IMR-90 (cell line): ENCODE measurements at regions not wholly inside any gene's neighbourhood (a gene's known extent, or its start where the extent isn't known, plus 50 kb on each side); places are given as distances from the start of the nearest gene placed in this dataset.

Experiments used
- ATAC-seq: fragments of 200-7000 bp; cut with Tn5 transposase; 2 replicates; pipeline ENCODE4 v1.9.1; 2020; ENCODE audit warnings: low read depth, mild to moderate bottlenecking, moderate library complexity
- BruUV-seq: library from RNA; stranded (reverse); fragments of 400-500 nt; replicated peaks from 2 replicates; lab custom pipeline; 2021; lab: Mats Ljungman, UMichigan
- CTCF ChIA-PET: fragments of 300-600 bp; formaldehyde crosslinking; extraction: SDS; loops from one replicate; lab custom pipeline; 2021; ENCODE audit warnings: antibody characterized with exemption; lab: Yijun Ruan, JAX
- POLR2A ChIA-PET: fragments of 300-600 bp; sonication (Branson Sonifier 250); formaldehyde crosslinking; loops from one replicate; lab custom pipeline; 2022; ENCODE audit warnings: antibody characterized with exemption; ENCODE audit not compliant: unreplicated experiment; lab: Charles Lee
- DNase-seq: peaks from one replicate; pipeline ENCODE4 v3.0.0; 2013
- H2AFZ ChIP-seq: replicated peaks from 2 replicates; pipeline ENCODE3; 2013; ENCODE audit warnings: low read length, mild to moderate bottlenecking; ENCODE audit not compliant: poor library complexity
- H2AK5ac ChIP-seq: 2 replicates; pipeline ENCODE4 v1.6.1; 2013; ENCODE audit warnings: low read depth, low read length, inconsistent platforms
- H2AK9ac ChIP-seq: replicated peaks from 2 replicates; pipeline ENCODE3; 2013; ENCODE audit warnings: mild to moderate bottlenecking, low read depth, low read length, moderate library complexity; ENCODE audit not compliant: poor library complexity
- H2BK120ac ChIP-seq: 2 replicates; pipeline ENCODE4 v1.6.1; 2013; ENCODE audit warnings: low read depth, low read length, inconsistent platforms
- H2BK15ac ChIP-seq: 3 replicates; pipeline ENCODE4 v1.6.1; 2013; ENCODE audit warnings: low read depth, low read length, inconsistent platforms
- H2BK20ac ChIP-seq: 2 replicates; pipeline ENCODE4 v1.6.1; 2013; ENCODE audit warnings: low read depth, mild to moderate bottlenecking, inconsistent platforms, low read length, moderate library complexity
- H2BK5ac ChIP-seq: 2 replicates; pipeline ENCODE4 v1.6.1; 2013; ENCODE audit warnings: mild to moderate bottlenecking, low read depth, low read length, inconsistent platforms; ENCODE audit not compliant: poor library complexity, severe bottlenecking
- H3K14ac ChIP-seq: replicated peaks from 2 replicates; pipeline ENCODE4 v1.6.1; 2013; ENCODE audit warnings: low read depth, low read length, inconsistent platforms
- H3K18ac ChIP-seq: 2 replicates; pipeline ENCODE4 v1.6.1; 2013; ENCODE audit warnings: low read depth, low read length, control low read depth
- H3K23ac ChIP-seq: 2 replicates; pipeline ENCODE4 v1.6.1; 2013; ENCODE audit warnings: low read depth, low read length, inconsistent platforms
- H3K27ac ChIP-seq: 2 replicates; pipeline ENCODE4 v1.5.1; 2013; ENCODE audit warnings: mild to moderate bottlenecking, control low read depth, low read length; ENCODE audit not compliant: insufficient read depth
- H3K27me3 ChIP-seq: 2 replicates; pipeline ENCODE4 v1.6.1; 2013; ENCODE audit warnings: low read length; ENCODE audit not compliant: control insufficient read depth, insufficient read depth
- H3K36me3 ChIP-seq: 2 replicates; pipeline ENCODE4 v1.6.1; 2013; ENCODE audit warnings: low read length, mixed read lengths; ENCODE audit not compliant: control insufficient read depth, insufficient read depth
- H3K4ac ChIP-seq: 2 replicates; pipeline ENCODE4 v1.6.1; 2013; ENCODE audit warnings: low read depth, low read length, inconsistent platforms
- H3K4me1 ChIP-seq: 2 replicates; pipeline ENCODE4 v1.6.1; 2013; ENCODE audit warnings: low read length, mixed read lengths; ENCODE audit not compliant: control insufficient read depth, insufficient read depth
- H3K4me2 ChIP-seq: 2 replicates; pipeline ENCODE4 v1.6.1; 2013; ENCODE audit warnings: low read depth, mild to moderate bottlenecking, control low read depth, low read length, moderate library complexity
- H3K4me3 ChIP-seq: 2 replicates; pipeline ENCODE4 v1.5.1; 2013; ENCODE audit warnings: low read depth, mild to moderate bottlenecking, control low read depth, low read length, moderate library complexity; ENCODE audit not compliant: insufficient read depth
- H3K56ac ChIP-seq: 2 replicates; pipeline ENCODE4 v1.6.1; 2013; ENCODE audit warnings: low read length, inconsistent platforms; ENCODE audit not compliant: insufficient read depth; ENCODE audit errors: extremely low read depth
- H3K79me1 ChIP-seq, 2 experiments: 2 replicates each; pipeline ENCODE4 v1.6.1; 2013; ENCODE audit warnings: low read length in 2 of 2, inconsistent platforms in 1 of 2, low read depth in 1 of 2
- H3K9ac ChIP-seq: 2 replicates; pipeline ENCODE4 v1.6.1; 2013; ENCODE audit warnings: low read depth, low read length, control low read depth
- H3K9me1 ChIP-seq: 2 replicates; pipeline ENCODE4 v1.6.1; 2013; ENCODE audit warnings: low read length, inconsistent platforms; ENCODE audit not compliant: insufficient read depth
- H3K9me3 ChIP-seq: 2 replicates; pipeline ENCODE4 v1.6.1; 2013; ENCODE audit warnings: low read length; ENCODE audit not compliant: control insufficient read depth, insufficient read depth
- H4K20me1 ChIP-seq: 2 replicates; pipeline ENCODE4 v1.6.1; 2013; ENCODE audit warnings: low read length, inconsistent platforms; ENCODE audit not compliant: insufficient read depth
- H4K5ac ChIP-seq: 2 replicates; pipeline ENCODE4 v1.6.1; 2013; ENCODE audit warnings: mild to moderate bottlenecking, low read depth, low read length, control low read depth
- H4K8ac ChIP-seq, 2 experiments: 2 replicates each; pipeline ENCODE4 v1.6.1; 2013; ENCODE audit warnings: low read depth in 2 of 2, low read length in 2 of 2, control low read depth in 1 of 2, inconsistent platforms in 1 of 2
- H4K91ac ChIP-seq: 2 replicates; pipeline ENCODE4 v1.6.1; 2013; ENCODE audit warnings: low read depth, low read length, inconsistent platforms; ENCODE audit not compliant: insufficient read depth
- BHLHE40 ChIP-seq: fragments of 150-350 bp; IDR thresholded peaks from 2 replicates; pipeline ENCODE4 v1.6.1; 2016; ENCODE audit warnings: mild to moderate bottlenecking, low read depth, low read length
- CEBPB ChIP-seq: IDR thresholded peaks from 2 replicates; pipeline ENCODE4 v1.6.1; 2012; ENCODE audit warnings: low read depth, low read length, improper control_type of control experiment
- CHD1 ChIP-seq: IDR thresholded peaks from 2 replicates; pipeline ENCODE4 v1.6.1; 2012; ENCODE audit warnings: low read depth, low read length, improper control_type of control experiment
- MAFK ChIP-seq: IDR thresholded peaks from 2 replicates; pipeline ENCODE4 v1.6.1; 2012; ENCODE audit warnings: low read depth, low read length, improper control_type of control experiment
- RCOR1 ChIP-seq: IDR thresholded peaks from 2 replicates; pipeline ENCODE4 v1.6.1; 2012; ENCODE audit warnings: mild to moderate bottlenecking, low read length, improper control_type of control experiment; ENCODE audit not compliant: insufficient replicate concordance
- WGBS, 2 experiments: methylation state at CpG; one replicate each; pipeline versions ENCODE4 v1.1.5 to v1.1.7; 2013; ENCODE audit warnings: missing lambda C conversion rate in 2 of 2; ENCODE audit not compliant: insufficient read length in 1 of 2; ENCODE audit errors: extremely low coverage in 2 of 2; 5-methylcytosine and 5-hydroxymethylcytosine counted together
- dilution Hi-C: fragments of 300-500 bp; cut with HindIII; formaldehyde crosslinking; loops from one replicate; pipeline ENCODE4 v1.14.3; 2018; ENCODE audit warnings: low sequenced_read_pairs; ENCODE audit not compliant: unreplicated experiment
- in situ Hi-C: fragments of 300-500 bp; cut with MboI; formaldehyde crosslinking; loops from 3 replicates; pipeline ENCODE4 v1.14.3; 2019; ENCODE audit warnings: low sequenced_read_pairs, inconsistent platforms, mixed read lengths
- intact Hi-C: fragments of 100-400 bp; cut with micrococcal nuclease; formaldehyde crosslinking; loops from 2 replicates; pipeline ENCODE4 v1.10.0; 2022

- CTCF ChIA-PET: no interaction called here
- dilution Hi-C loops: no loop called here
These were observed 1982.1 kb upstream of the ADGRL3 start for GRCh38 chr4:59217910-59218631.

More at GRCh38 chr4:59217910-59218631, 1982.1 kb upstream of the ADGRL3 start:
- H3K27me3 ChIP-seq: no peaks in the 10 kb centered on the region
- no peak overlapping the region for H3K9ac ChIP-seq
- H2BK15ac ChIP-seq: no peak overlapping the region
- no peak overlapping the region for H2AFZ ChIP-seq
- no peak overlapping the region for H3K4me3 ChIP-seq
- H3K79me1 ChIP-seq: no peaks in the 10 kb centered on the region
- no TSS peak for BruUV-seq
- H3K36me3 ChIP-seq: no peaks in the 10 kb centered on the region
- no peak overlapping the region for H2BK120ac ChIP-seq
- no peak for ATAC-seq
- no peak overlapping the region for H3K14ac ChIP-seq
- no peaks in the 10 kb centered on the region for H4K20me1 ChIP-seq
- H2AK5ac ChIP-seq: no peak overlapping the region
- POLR2A ChIA-PET: no interaction called here
- TF ChIP-seq MAFK (no peak), CHD1 (no peak), RCOR1 (no peak), CEBPB (peak; percentile 67), BHLHE40 (no peak)
- H3K56ac ChIP-seq: no peak overlapping the region
- no peak overlapping the region for H2BK5ac ChIP-seq
- H3K4ac ChIP-seq: no peak overlapping the region
- in situ Hi-C loops (no loop called here), intact Hi-C loops (loop anchor here (10.0 kb wide), 1 partner anchor 63 kb away; no protein-coding TSS in a partner anchor)
- H3K4me1 ChIP-seq: no peaks in the 10 kb centered on the region
- H2AK9ac ChIP-seq: no peak overlapping the region
- no peak overlapping the region for H4K91ac ChIP-seq
- no CpG with 5 or more reads among the region's 5 CpGs for WGBS, 2 experiments
- no peak overlapping the region for H3K18ac ChIP-seq
- no peaks in the 10 kb centered on the region for H3K9me1 ChIP-seq
- no peak overlapping the region for H3K23ac ChIP-seq
- H2BK20ac ChIP-seq: no peak overlapping the region
- no peak overlapping the region for H4K5ac ChIP-seq
- no peak for DNase-seq
- 0 out of 2 replicates have a peak, but pooled peaks cover 2% of the 10 kb centered on the region for H3K9me3 ChIP-seq
- H4K8ac ChIP-seq: no peak overlapping the region
- H3K4me2 ChIP-seq: no peak overlapping the region
- H3K27ac ChIP-seq: no peak overlapping the region
